ENCODE measurements at regions not wholly inside any gene's neighbourhood (a gene's known extent, or its start where the extent isn't known, plus 50 kb on each side); places are given as distances from the start of the nearest gene placed in this dataset.

- TF ChIP-seq TAF1 (IDR thresholded peaks at IDR 0.05; ENCODE audit: low read depth, low read length): no peak
- no peak for TF ChIP-seq POLR2A (IDR thresholded peaks at IDR 0.05; ENCODE audit: low read depth, low read length)
- no peak for TF ChIP-seq SPI1 (IDR thresholded peaks at IDR 0.05; ENCODE audit: low read depth, low read length)
- TF ChIP-seq POLR2AphosphoS5 (IDR thresholded peaks at IDR 0.05; ENCODE audit: low read depth, low read length): no peak
- no peak for TF ChIP-seq PAX5 (IDR thresholded peaks at IDR 0.05; ENCODE audit: insufficient read depth, low read length, severe bottlenecking)
- no peak for TF ChIP-seq POU2F2 (IDR thresholded peaks at IDR 0.05; ENCODE audit: low read depth, low read length)
These were observed 140.1 kb downstream of the HGF start for GRCh38 chr7:81629702-81630101.
